MM.1S (cell line): ENCODE measurements at regions not wholly inside any gene's neighbourhood (a gene's known extent, or its start where the extent isn't known, plus 50 kb on each side); places are given as distances from the start of the nearest gene placed in this dataset.

Experiments
- DNase-seq: peaks from one replicate; pipeline ENCODE4 v3.0.0-alpha.2; 2015
- H2AFZ ChIP-seq: fragments of 300-600 bp; sonication (generic); 2 replicates; pipeline ENCODE4 v1.6.0; 2016; ENCODE audit warnings: antibody characterized with exemption, low read length
- H3F3A ChIP-seq: fragments of 300-600 bp; sonication (generic); 2 replicates; pipeline ENCODE4 v1.6.1; 2016; ENCODE audit warnings: mild to moderate bottlenecking, antibody characterized with exemption, low read length, moderate library complexity, mixed read lengths; ENCODE audit not compliant: insufficient read depth
- H3K27ac ChIP-seq: fragments of 300-600 bp; sonication (generic); 2 replicates; pipeline ENCODE4 v1.5.1; 2016; ENCODE audit warnings: mild to moderate bottlenecking, low read length
- H3K27me3 ChIP-seq: fragments of 300-600 bp; sonication (generic); replicated peaks from 2 replicates; pipeline ENCODE4 v1.6.0; 2016; ENCODE audit warnings: low read length; ENCODE audit not compliant: insufficient read depth
- H3K36me3 ChIP-seq: fragments of 300-600 bp; sonication (generic); replicated peaks from 2 replicates; pipeline ENCODE4 v1.6.1; 2016; ENCODE audit warnings: mild to moderate bottlenecking, low read length, mixed read lengths; ENCODE audit not compliant: insufficient read depth
- H3K4me1 ChIP-seq: fragments of 300-600 bp; sonication (generic); 2 replicates; pipeline ENCODE4 v1.6.1; 2016; ENCODE audit warnings: low read length, mixed read lengths
- H3K4me2 ChIP-seq: fragments of 300-600 bp; sonication (generic); 2 replicates; pipeline ENCODE4 v1.6.0; 2016; ENCODE audit warnings: low read depth, low read length
- H3K4me3 ChIP-seq: fragments of 300-600 bp; sonication (generic); 2 replicates; pipeline ENCODE4 v1.5.1; 2016; ENCODE audit warnings: low read length, mixed read lengths
- H3K79me2 ChIP-seq: fragments of 300-600 bp; sonication (generic); 2 replicates; pipeline ENCODE4 v1.6.1; 2016; ENCODE audit warnings: mixed run types, low read length, mixed read lengths
- H3K9ac ChIP-seq: fragments of 300-600 bp; sonication (generic); 2 replicates; pipeline ENCODE4 v1.6.1; 2016; ENCODE audit warnings: low read length, mixed read lengths
- H3K9me2 ChIP-seq: fragments of 300-600 bp; sonication (generic); replicated peaks from 2 replicates; pipeline ENCODE4 v1.6.1; 2016; ENCODE audit warnings: mild to moderate bottlenecking, low read length, mixed read lengths; ENCODE audit not compliant: insufficient read depth
- H3K9me3 ChIP-seq: fragments of 300-600 bp; sonication (generic); replicated peaks from 2 replicates; pipeline ENCODE4 v1.6.1; 2016; ENCODE audit warnings: mild to moderate bottlenecking, low read length, mixed read lengths; ENCODE audit not compliant: insufficient read depth
- H4K20me1 ChIP-seq: fragments of 300-600 bp; sonication (generic); 2 replicates; pipeline ENCODE4 v1.6.1; 2016; ENCODE audit warnings: mild to moderate bottlenecking, low read length, moderate library complexity, mixed read lengths; ENCODE audit not compliant: insufficient read depth
- EZH2 ChIP-seq: fragments of 300-600 bp; sonication (generic); optimal IDR thresholded peaks from 2 replicates; pipeline ENCODE3; 2017; ENCODE audit warnings: low read depth, mild to moderate bottlenecking, antibody characterized with exemption, low read length, mixed read lengths
- EZH2phosphoT487 ChIP-seq: fragments of 300-600 bp; sonication (generic); IDR thresholded peaks from 2 replicates; pipeline ENCODE4 v1.6.1; 2018; ENCODE audit warnings: antibody characterized with exemption, low read length
- TF ChIP-seq, protein P1 (sequence below): fragments of 300-600 bp; sonication (generic); IDR thresholded peaks from 2 replicates; pipeline ENCODE4 v1.5.1; 2016; ENCODE audit warnings: antibody characterized with exemption, low read length, mixed read lengths

DNA sequence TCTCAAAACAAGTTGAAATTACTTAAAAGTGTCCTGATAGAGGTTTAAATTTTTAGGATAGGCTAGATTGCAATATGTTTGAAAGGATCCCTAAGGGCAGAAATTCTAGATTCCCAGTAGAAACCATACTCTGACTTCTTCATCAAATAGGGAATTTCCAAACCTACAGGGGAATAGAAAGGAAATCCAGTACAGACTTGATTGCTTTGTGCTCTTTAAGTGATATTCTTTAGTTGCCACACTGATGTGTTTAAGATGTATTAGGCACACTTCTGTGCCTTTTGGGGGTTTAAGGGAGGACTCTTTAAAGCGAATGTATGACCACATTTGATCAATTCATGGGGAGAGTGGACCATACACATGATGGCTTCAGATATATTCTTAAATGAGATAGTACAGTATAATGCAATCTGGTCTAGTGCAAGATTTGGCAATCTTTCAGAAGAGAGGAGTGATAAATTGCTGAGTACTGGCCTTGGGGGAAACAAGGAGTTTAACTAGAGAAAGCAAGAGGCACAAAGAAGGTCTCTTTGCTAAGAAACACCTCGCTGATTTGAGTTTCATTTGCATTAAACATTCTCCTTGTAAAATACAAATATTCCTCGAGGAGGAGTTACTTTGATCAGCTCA is 268.8 kb upstream of the NR5A2 start:
- no peak overlapping the region for H3K9ac ChIP-seq
- no peak overlapping the region for H3K4me3 ChIP-seq
- H3K27me3 ChIP-seq = no peaks in the 10 kb centered on the region
- H4K20me1 ChIP-seq = no peaks in the 10 kb centered on the region
- no peaks in the 10 kb centered on the region for H3K9me3 ChIP-seq
- H2AFZ ChIP-seq = no peak overlapping the region
- no peaks in the 10 kb centered on the region for H3K36me3 ChIP-seq
- no peaks in the 10 kb centered on the region for H3K9me2 ChIP-seq
- no peak overlapping the region for H3K4me2 ChIP-seq
- DNase-seq = no peak
- no peaks in the 10 kb centered on the region for H3K4me1 ChIP-seq
- TF ChIP-seq, protein P1, sequence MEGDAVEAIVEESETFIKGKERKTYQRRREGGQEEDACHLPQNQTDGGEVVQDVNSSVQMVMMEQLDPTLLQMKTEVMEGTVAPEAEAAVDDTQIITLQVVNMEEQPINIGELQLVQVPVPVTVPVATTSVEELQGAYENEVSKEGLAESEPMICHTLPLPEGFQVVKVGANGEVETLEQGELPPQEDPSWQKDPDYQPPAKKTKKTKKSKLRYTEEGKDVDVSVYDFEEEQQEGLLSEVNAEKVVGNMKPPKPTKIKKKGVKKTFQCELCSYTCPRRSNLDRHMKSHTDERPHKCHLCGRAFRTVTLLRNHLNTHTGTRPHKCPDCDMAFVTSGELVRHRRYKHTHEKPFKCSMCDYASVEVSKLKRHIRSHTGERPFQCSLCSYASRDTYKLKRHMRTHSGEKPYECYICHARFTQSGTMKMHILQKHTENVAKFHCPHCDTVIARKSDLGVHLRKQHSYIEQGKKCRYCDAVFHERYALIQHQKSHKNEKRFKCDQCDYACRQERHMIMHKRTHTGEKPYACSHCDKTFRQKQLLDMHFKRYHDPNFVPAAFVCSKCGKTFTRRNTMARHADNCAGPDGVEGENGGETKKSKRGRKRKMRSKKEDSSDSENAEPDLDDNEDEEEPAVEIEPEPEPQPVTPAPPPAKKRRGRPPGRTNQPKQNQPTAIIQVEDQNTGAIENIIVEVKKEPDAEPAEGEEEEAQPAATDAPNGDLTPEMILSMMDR = no peak
- no peak for TF ChIP-seq EZH2phosphoT487
- no peak for TF ChIP-seq EZH2
- H3K79me2 ChIP-seq = no peaks in the 10 kb centered on the region
- H3K27ac ChIP-seq = no peak overlapping the region
- H3F3A ChIP-seq = no peaks in the 10 kb centered on the region

DNA sequence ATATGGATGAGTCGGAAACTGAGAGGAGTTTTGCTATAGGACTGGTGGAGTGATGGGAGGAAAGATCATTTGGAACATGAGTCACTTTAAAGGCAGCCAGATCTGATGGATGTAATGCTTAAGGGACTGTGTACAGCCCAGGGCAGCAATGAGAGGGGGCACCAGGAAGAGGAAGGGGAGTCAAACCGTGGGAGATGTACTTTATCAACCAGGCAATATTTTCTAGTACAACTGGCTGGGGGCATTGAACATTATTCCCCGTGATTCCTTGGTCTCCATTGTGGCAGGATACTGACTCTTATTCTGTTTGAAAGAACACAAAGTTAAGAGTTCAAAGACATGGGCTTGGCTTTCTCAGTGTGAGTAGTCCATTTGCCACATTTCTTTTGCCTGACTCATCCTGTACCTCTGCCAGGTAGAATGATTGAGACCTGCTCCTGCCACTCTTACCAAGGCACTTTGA is 268.2 kb upstream of the NR5A2 start:
- Histone ChIP-seq H2AFZ (no peak overlapping the region), H3K9ac (no peak overlapping the region), H3K79me2 (no peaks in the 10 kb centered on the region), H3K4me3 (no peak overlapping the region), H3K4me1 (no peaks in the 10 kb centered on the region), H3K27me3 (no peaks in the 10 kb centered on the region), H3K9me2 (no peaks in the 10 kb centered on the region), H3K27ac (no peak overlapping the region), H3K9me3 (no peaks in the 10 kb centered on the region), H4K20me1 (no peaks in the 10 kb centered on the region), H3K36me3 (no peaks in the 10 kb centered on the region), H3K4me2 (no peak overlapping the region), H3F3A (no peaks in the 10 kb centered on the region)
- TF ChIP-seq, protein P1 = no peak
- TF ChIP-seq EZH2 = no peak
- TF ChIP-seq EZH2phosphoT487 = no peak
- DNase-seq = no peak

DNA sequence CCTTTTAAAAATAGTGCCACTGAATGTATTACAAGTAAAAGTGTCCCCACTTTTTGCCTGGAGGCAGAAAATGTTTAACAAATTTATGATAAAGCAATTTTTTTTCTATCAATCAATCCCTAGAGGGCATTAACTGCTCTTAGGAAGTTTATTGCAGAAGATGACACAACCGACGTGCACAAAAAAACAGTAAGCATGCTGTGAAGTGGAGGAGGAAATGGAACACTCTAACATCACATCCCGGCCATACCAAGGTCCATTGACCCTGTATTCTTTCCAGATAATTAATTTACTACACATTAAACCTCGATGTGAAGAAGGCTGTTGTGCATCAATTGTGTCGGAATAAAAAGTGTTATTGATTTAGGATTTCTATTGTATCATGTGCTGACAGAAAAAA is 264.9 kb upstream of the NR5A2 start:
- Histone ChIP-seq H3K9ac (no peak overlapping the region), H3K4me1 (no peaks in the 10 kb centered on the region), H3F3A (no peaks in the 10 kb centered on the region), H3K4me3 (no peak overlapping the region), H3K27ac (no peak overlapping the region), H3K4me2 (no peak overlapping the region), H3K9me2 (no peaks in the 10 kb centered on the region), H3K27me3 (no peaks in the 10 kb centered on the region), H3K79me2 (no peaks in the 10 kb centered on the region), H3K36me3 (no peaks in the 10 kb centered on the region), H4K20me1 (no peaks in the 10 kb centered on the region), H3K9me3 (no peaks in the 10 kb centered on the region), H2AFZ (no peak overlapping the region)
- TF ChIP-seq, protein P1 = no peak
- no peak for TF ChIP-seq EZH2phosphoT487
- no peak for TF ChIP-seq EZH2
- no peak for DNase-seq
